ENCODE measurements at regions not wholly inside any gene's neighbourhood (a gene's known extent, or its start where the extent isn't known, plus 50 kb on each side); places are given as distances from the start of the nearest gene placed in this dataset.

DNA sequence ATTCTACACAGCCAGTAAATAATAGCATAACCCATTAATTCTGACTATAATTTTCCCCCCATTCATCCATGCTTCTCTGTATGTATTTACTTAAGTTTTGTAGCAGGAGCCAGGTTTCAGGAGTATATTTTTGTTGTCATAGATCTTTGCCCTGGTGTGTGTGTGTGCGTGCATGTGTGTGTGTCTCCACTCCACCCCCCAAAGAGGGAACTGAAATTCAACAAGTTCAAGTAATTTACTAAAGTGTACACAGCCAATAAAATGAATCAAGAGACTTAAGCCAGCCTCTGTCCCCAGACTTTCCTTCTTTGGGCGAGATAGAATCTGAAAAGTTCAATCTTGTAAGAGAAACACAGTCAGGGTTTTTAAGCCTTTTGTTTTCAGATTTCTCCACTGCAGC, 792.0 kb downstream of the MED13L start:
- Histone ChIP-seq H3K27ac (no peak overlapping the region), H3K4me3 (no peak overlapping the region), H3K9me3 (no peaks in the 10 kb centered on the region), H3K4me1 (no peaks in the 10 kb centered on the region), H3K36me3 (no peaks in the 10 kb centered on the region), H3K27me3 (no peaks in the 10 kb centered on the region)
- ATAC-seq (no peak), DNase-seq (no peak)
- TF ChIP-seq, protein P1, sequence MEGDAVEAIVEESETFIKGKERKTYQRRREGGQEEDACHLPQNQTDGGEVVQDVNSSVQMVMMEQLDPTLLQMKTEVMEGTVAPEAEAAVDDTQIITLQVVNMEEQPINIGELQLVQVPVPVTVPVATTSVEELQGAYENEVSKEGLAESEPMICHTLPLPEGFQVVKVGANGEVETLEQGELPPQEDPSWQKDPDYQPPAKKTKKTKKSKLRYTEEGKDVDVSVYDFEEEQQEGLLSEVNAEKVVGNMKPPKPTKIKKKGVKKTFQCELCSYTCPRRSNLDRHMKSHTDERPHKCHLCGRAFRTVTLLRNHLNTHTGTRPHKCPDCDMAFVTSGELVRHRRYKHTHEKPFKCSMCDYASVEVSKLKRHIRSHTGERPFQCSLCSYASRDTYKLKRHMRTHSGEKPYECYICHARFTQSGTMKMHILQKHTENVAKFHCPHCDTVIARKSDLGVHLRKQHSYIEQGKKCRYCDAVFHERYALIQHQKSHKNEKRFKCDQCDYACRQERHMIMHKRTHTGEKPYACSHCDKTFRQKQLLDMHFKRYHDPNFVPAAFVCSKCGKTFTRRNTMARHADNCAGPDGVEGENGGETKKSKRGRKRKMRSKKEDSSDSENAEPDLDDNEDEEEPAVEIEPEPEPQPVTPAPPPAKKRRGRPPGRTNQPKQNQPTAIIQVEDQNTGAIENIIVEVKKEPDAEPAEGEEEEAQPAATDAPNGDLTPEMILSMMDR (IDR thresholded peaks at IDR 0.05): no peak
- intact Hi-C loops (cut with DNase I): no loop called here

DNA sequence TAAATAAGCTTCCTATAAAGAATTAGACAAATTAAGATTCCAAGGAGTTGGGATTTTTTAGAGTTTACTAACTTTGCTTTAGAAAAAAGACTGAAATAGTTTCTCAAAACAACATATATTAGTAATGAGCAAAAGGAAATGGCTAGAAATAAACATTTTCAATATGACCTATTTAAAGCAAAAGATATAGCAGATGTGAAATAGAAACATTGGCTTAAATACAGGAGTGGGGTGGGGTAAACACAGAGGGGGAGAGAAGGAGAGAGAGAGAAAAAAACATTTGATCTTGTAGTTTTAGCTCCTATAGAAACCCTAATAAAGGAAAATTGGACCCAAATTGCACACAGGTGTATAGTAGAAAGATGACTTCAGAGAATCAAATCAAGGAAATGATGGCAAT, 794.5 kb downstream of the MED13L start:
- H3K4me3 ChIP-seq: no peak overlapping the region
- no peaks in the 10 kb centered on the region for H3K27me3 ChIP-seq
- ATAC-seq (no peak), DNase-seq (no peak)
- H3K27ac ChIP-seq: no peak overlapping the region
- H3K36me3 ChIP-seq: no peaks in the 10 kb centered on the region
- TF ChIP-seq, protein P1 (IDR thresholded peaks at IDR 0.05): no peak
- H3K9me3 ChIP-seq: no peaks in the 10 kb centered on the region
- no peaks in the 10 kb centered on the region for H3K4me1 ChIP-seq
- intact Hi-C loops (cut with DNase I): no loop called here

DNA sequence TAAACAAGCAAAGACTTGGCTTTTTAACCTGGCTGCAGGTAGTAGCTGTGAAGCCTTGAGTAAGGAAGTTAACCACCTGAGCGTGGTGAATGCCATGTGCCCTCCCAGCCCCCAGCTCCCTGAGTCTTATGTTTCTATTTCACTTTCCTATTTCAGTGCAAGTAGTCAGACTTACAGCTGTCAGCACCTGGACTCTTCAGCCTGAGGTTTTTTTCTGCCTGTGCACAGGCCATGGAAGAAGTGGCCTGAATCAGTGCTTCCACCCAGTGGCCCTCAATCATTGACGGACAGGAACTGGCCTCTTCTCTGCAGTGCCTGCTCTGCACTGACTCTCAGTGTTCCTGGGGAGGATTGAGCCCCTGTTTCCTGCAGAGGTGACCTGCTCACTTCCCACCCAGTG, 796.4 kb downstream of the MED13L start:
- TF ChIP-seq, protein P1 (IDR thresholded peaks at IDR 0.05): no peak
- intact Hi-C loops (cut with DNase I): no loop called here
- DNase-seq (no peak), ATAC-seq (no peak)
- no peaks in the 10 kb centered on the region for H3K27me3 ChIP-seq
- H3K4me3 ChIP-seq: no peak overlapping the region
- H3K36me3 ChIP-seq: no peaks in the 10 kb centered on the region
- no peaks in the 10 kb centered on the region for H3K9me3 ChIP-seq
- H3K27ac ChIP-seq: no peak overlapping the region
- H3K4me1 ChIP-seq: no peaks in the 10 kb centered on the region

DNA sequence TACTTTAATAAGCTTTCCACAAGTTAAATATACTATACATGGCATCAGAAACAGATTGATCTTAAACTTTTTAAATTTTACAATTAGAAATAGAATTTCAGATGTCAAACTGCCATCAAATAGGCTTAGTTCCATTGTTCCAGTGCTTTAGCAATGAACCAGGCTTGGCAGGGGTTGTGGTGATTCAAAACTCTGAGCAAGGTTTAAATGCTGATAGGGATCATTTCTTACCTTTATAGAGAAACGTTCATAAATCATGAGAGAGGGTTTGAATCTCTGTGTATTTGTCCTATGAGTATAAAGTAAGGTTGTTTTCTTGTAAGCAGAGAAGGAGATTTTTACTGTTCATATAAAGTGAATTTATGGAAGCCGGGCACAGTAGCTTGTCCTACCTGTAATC, 794.5 kb upstream of the TBX3 start:
- Histone ChIP-seq H3K9me3 (no peaks in the 10 kb centered on the region), H3K4me3 (no peak overlapping the region), H3K27me3 (no peaks in the 10 kb centered on the region), H3K4me1 (no peaks in the 10 kb centered on the region), H3K36me3 (no peaks in the 10 kb centered on the region), H3K27ac (no peak overlapping the region)
- intact Hi-C loops (cut with DNase I): no loop called here
- ATAC-seq (no peak), DNase-seq (no peak)
- TF ChIP-seq, protein P1 (IDR thresholded peaks at IDR 0.05): no peak

DNA sequence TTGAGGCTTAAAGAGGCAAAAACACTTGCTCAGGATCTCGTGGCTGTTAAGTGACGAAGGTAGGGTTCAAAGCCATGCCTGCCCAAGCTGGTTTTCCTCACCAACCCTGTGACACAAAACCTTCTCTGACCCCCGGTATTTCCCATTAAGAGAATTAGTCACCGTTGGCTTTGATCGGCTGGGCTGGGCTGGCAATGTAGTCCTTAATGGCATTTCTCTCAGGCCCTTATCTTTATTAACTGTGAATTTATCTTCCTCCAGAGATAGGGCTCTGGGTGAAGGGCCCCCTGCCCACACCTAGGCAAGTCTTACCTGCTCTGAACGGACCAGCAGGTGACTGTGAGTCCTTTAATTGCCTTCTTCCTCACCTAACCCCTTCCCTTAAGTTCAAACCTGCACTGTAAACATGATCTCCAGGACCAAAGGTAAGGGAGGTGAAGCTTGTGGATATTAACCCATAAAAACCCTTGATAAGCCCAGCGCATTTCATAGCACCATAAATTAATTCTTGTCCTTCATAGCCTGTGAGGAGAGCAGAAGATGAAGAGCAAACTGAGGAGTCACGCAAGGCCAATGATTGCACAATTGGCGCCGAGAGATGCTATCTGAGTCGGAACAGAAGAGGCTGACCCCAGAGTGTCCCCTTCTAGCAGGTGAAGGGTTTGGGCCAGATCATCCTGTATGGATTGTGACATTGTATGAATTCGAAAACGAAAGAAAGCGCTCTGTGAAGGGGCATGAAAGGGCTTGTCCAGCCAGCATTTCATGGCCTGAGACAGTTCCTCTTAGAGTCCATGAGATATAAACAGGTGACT, 790.8 kb upstream of the TBX3 start:
- no peaks in the 10 kb centered on the region for H3K4me1 ChIP-seq
- intact Hi-C loops (cut with DNase I): no loop called here
- no peaks in the 10 kb centered on the region for H3K36me3 ChIP-seq
- H3K27me3 ChIP-seq: no peaks in the 10 kb centered on the region
- H3K4me3 ChIP-seq: no peak overlapping the region
- H3K9me3 ChIP-seq: no peaks in the 10 kb centered on the region
- no peak overlapping the region for H3K27ac ChIP-seq
- TF ChIP-seq, protein P1 (IDR thresholded peaks at IDR 0.05): no peak
- ATAC-seq (no peak), DNase-seq (no peak)
